Panc1 (cell line): ENCODE measurements at regions not wholly inside any gene's neighbourhood (a gene's known extent, or its start where the extent isn't known, plus 50 kb on each side); places are given as distances from the start of the nearest gene placed in this dataset.

Experiments used
- ATAC-seq: fragments of 200-7000 bp; cut with Tn5 transposase; 2 replicates; pipeline ENCODE4 v1.9.1; 2020; ENCODE audit warnings: mild to moderate bottlenecking, moderate library complexity
- BruUV-seq: library from RNA; stranded (reverse); fragments of 400-500 nt; replicated peaks from 2 replicates; lab custom pipeline; 2021; lab: Mats Ljungman, UMichigan
- CTCF ChIA-PET: fragments of 300-600 bp; sonication (Branson Sonifier 250); formaldehyde crosslinking; loops from one replicate; lab custom pipeline; 2022; ENCODE audit warnings: antibody characterized with exemption; lab: Charles Lee
- POLR2A ChIA-PET: fragments of 300-600 bp; sonication (Branson Sonifier 250); formaldehyde crosslinking; loops from one replicate; lab custom pipeline; 2022; ENCODE audit warnings: antibody characterized with exemption; lab: Charles Lee
- DNase-seq: peaks from one replicate; pipeline ENCODE4 v3.0.0-alpha.2; 2010; ENCODE audit warnings: low read depth, low spot score
- H3K27ac ChIP-seq: 2 replicates; pipeline ENCODE4 v1.5.1; 2011; ENCODE audit warnings: mild to moderate bottlenecking, low read length, inconsistent platforms
- H3K27me3 ChIP-seq: fragments of 200-500 bp; sonication (Bioruptor generic); 2 replicates; pipeline ENCODE4 v1.6.0; 2014; ENCODE audit warnings: low read length, inconsistent platforms; ENCODE audit not compliant: control insufficient read depth, insufficient read depth
- H3K36me3 ChIP-seq: fragments of 200-500 bp; sonication (Bioruptor generic); 2 replicates; pipeline ENCODE4 v1.5.1; 2014; ENCODE audit warnings: inconsistent platforms, mild to moderate bottlenecking, low read length, moderate library complexity; ENCODE audit not compliant: control insufficient read depth, insufficient read depth
- H3K4me1 ChIP-seq: 2 replicates; pipeline ENCODE4 v1.5.1; 2011; ENCODE audit warnings: inconsistent platforms, mild to moderate bottlenecking, low read length, moderate library complexity; ENCODE audit not compliant: control insufficient read depth, insufficient read depth
- H3K4me3 ChIP-seq, 2 experiments: 2 replicates each; pipeline ENCODE4 v1.5.1; 2011 to 2012; ENCODE audit warnings: low read depth in 2 of 2, low read length in 2 of 2, mild to moderate bottlenecking in 2 of 2, inconsistent platforms in 1 of 2, moderate library complexity in 1 of 2
- H3K9me3 ChIP-seq: fragments of 200-500 bp; sonication (Bioruptor generic); 2 replicates; pipeline ENCODE4 v1.5.1; 2014; ENCODE audit warnings: low read depth, mild to moderate bottlenecking, inconsistent platforms, low read length, moderate library complexity; ENCODE audit not compliant: control insufficient read depth, insufficient read depth
- POLR2AphosphoS5 ChIP-seq: IDR thresholded peaks from 2 replicates; pipeline ENCODE4 v1.6.1; 2012; ENCODE audit warnings: mild to moderate bottlenecking, low read depth, low read length, moderate library complexity
- SIN3A ChIP-seq: IDR thresholded peaks from 2 replicates; pipeline ENCODE4 v1.6.1; 2012; ENCODE audit warnings: low read depth, mild to moderate bottlenecking, low read length, moderate library complexity, borderline replicate concordance; ENCODE audit not compliant: insufficient read depth
- TCF7L2 ChIP-seq: IDR thresholded peaks from 2 replicates; pipeline ENCODE4 v1.6.1; 2011; ENCODE audit warnings: mild to moderate bottlenecking, low read depth, low read length, inconsistent platforms
- in situ Hi-C: cut with HindIII; loops from 2 replicates; pipeline ENCODE4 v1.10.0; 2016; ENCODE audit warnings: low sequenced_read_pairs, low pct_unique_long_range_greater_than_20kb
- intact Hi-C: fragments of 100-400 bp; cut with micrococcal nuclease; formaldehyde crosslinking; loops from one replicate; pipeline ENCODE4 v1.10.0; 2022; ENCODE audit not compliant: unreplicated experiment
- TF ChIP-seq, protein P1 (sequence below), 2 experiments: IDR thresholded peaks; 2 replicates each; pipeline ENCODE4 v1.6.1; 2011 to 2012; ENCODE audit warnings: low read depth in 2 of 2, control low read depth in 1 of 2, low read length in 1 of 2, mild to moderate bottlenecking in 1 of 2, moderate library complexity in 1 of 2; ENCODE audit not compliant: insufficient read depth in 1 of 2
- TF ChIP-seq, protein P2 (sequence below): fragments of 450-650 bp; IDR thresholded peaks from 2 replicates; pipeline ENCODE4 v1.5.1; 2017; ENCODE audit warnings: mild to moderate bottlenecking

DNA sequence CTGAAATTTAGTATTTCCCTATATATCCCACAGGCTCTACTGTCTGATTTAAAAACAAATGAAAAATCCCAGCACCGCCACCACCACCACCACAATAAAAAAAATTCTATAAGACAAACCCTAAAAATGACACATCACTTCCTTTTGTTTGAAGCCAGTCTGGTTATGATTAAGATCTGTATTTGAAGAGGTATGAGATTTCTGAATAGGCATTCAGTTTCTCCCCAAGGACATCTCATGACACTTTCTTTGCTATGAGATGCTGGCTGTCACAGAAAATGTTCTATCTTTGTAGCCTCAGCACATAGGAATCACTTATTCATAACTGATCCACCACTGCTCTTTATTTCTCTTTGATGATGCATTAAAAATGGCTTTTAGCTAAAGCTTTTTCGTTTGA, 1071.0 kb downstream of the SLC6A15 start:
- intact Hi-C loops: no loop called here
- Histone ChIP-seq H3K4me3 (no peak overlapping the region), H3K36me3 (no peaks in the 10 kb centered on the region), H3K27ac (no peak overlapping the region), H3K9me3 (no peaks in the 10 kb centered on the region), H3K27me3 (no peaks in the 10 kb centered on the region), H3K4me1 (no peaks in the 10 kb centered on the region)
- in situ Hi-C loops: no loop called here
- ChIA-PET CTCF (no interaction called here), POLR2A (no interaction called here)
- no peak for ATAC-seq
- BruUV-seq: no TSS peak
- TF ChIP-seq SIN3A: no peak
- TF ChIP-seq, protein P1, sequence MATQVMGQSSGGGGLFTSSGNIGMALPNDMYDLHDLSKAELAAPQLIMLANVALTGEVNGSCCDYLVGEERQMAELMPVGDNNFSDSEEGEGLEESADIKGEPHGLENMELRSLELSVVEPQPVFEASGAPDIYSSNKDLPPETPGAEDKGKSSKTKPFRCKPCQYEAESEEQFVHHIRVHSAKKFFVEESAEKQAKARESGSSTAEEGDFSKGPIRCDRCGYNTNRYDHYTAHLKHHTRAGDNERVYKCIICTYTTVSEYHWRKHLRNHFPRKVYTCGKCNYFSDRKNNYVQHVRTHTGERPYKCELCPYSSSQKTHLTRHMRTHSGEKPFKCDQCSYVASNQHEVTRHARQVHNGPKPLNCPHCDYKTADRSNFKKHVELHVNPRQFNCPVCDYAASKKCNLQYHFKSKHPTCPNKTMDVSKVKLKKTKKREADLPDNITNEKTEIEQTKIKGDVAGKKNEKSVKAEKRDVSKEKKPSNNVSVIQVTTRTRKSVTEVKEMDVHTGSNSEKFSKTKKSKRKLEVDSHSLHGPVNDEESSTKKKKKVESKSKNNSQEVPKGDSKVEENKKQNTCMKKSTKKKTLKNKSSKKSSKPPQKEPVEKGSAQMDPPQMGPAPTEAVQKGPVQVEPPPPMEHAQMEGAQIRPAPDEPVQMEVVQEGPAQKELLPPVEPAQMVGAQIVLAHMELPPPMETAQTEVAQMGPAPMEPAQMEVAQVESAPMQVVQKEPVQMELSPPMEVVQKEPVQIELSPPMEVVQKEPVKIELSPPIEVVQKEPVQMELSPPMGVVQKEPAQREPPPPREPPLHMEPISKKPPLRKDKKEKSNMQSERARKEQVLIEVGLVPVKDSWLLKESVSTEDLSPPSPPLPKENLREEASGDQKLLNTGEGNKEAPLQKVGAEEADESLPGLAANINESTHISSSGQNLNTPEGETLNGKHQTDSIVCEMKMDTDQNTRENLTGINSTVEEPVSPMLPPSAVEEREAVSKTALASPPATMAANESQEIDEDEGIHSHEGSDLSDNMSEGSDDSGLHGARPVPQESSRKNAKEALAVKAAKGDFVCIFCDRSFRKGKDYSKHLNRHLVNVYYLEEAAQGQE (IDR thresholded peaks at IDR 0.05; ENCODE audit: insufficient read depth in 1 of 2, low read depth in 2 of 2, low read length in 1 of 2): no peak
- TF ChIP-seq POLR2AphosphoS5: no peak
- TF ChIP-seq TCF7L2: no peak
- TF ChIP-seq, protein P2, sequence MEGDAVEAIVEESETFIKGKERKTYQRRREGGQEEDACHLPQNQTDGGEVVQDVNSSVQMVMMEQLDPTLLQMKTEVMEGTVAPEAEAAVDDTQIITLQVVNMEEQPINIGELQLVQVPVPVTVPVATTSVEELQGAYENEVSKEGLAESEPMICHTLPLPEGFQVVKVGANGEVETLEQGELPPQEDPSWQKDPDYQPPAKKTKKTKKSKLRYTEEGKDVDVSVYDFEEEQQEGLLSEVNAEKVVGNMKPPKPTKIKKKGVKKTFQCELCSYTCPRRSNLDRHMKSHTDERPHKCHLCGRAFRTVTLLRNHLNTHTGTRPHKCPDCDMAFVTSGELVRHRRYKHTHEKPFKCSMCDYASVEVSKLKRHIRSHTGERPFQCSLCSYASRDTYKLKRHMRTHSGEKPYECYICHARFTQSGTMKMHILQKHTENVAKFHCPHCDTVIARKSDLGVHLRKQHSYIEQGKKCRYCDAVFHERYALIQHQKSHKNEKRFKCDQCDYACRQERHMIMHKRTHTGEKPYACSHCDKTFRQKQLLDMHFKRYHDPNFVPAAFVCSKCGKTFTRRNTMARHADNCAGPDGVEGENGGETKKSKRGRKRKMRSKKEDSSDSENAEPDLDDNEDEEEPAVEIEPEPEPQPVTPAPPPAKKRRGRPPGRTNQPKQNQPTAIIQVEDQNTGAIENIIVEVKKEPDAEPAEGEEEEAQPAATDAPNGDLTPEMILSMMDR: no peak
- DNase-seq: no peak

DNA sequence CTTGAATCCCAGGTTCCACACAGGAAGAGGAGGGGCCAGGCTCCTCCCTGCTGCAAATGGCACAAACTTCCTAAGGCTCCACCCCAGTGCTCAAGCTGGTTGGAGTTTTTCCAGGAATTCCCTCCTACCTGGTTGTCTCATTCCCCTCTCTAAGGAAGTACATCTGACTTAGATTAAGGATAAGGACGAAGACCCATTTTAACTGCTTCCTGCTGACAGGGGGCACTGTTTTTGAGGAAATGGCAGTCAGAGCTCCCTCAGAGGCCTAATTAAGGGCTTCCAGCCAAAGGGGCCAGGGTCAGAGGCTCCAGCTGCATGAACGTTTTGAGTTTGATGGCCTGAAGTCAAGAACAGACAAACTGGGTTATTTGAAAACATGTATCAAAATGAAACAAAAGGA, 1084.7 kb downstream of the SLC6A15 start:
- in situ Hi-C loops (no loop called here), intact Hi-C loops (no loop called here)
- DNase-seq (no peak), ATAC-seq (no peak)
- Histone ChIP-seq H3K27me3 (no peaks in the 10 kb centered on the region), H3K36me3 (no peaks in the 10 kb centered on the region), H3K4me3 (no peak overlapping the region), H3K4me1 (no peaks in the 10 kb centered on the region), H3K9me3 (no peaks in the 10 kb centered on the region), H3K27ac (no peak overlapping the region)
- ChIA-PET CTCF (no interaction called here), POLR2A (no interaction called here)
- BruUV-seq: no TSS peak
- TF ChIP-seq, protein P1 (IDR thresholded peaks at IDR 0.05; ENCODE audit: insufficient read depth in 1 of 2, low read depth in 2 of 2, low read length in 1 of 2): no peak
- TF ChIP-seq, protein P2: no peak
- no peak for TF ChIP-seq POLR2AphosphoS5
